K562 (cell line): ENCODE measurements at regions not wholly inside any gene's neighbourhood (a gene's known extent, or its start where the extent isn't known, plus 50 kb on each side); places are given as distances from the start of the nearest gene placed in this dataset.

Source experiments
- CREB1 ChIP-seq, 2 experiments: sonication (generic) in 1 of 2; formaldehyde crosslinking in 1 of 2; IDR thresholded peaks; 2 replicates each; pipeline versions ENCODE4 v1.6.1 to v1.8.0; 2012 to 2022; ENCODE audit warnings: inconsistent platforms in 1 of 2, mild to moderate bottlenecking in 1 of 2, missing genetic modification reagents in 1 of 2, moderate library complexity in 1 of 2
- GABPA ChIP-seq: fragments of 200-800 bp; sonication (Bioruptor generic); conservative IDR thresholded peaks from 2 replicates; pipeline ENCODE4 v1.6.1; 2016; ENCODE audit warnings: low read depth, missing genetic modification characterization, missing compliant biosample characterization
- HDAC1 ChIP-seq, 2 experiments: fragments of 450-650 bp; IDR thresholded peaks; 2 replicates each; pipeline ENCODE4 v1.6.1; 2016 to 2017; ENCODE audit warnings: inconsistent platforms in 1 of 2, mild to moderate bottlenecking in 1 of 2, moderate library complexity in 1 of 2
- HDAC2 ChIP-seq: fragments of 450-650 bp; IDR thresholded peaks from 2 replicates; pipeline ENCODE4 v1.6.1; 2016; ENCODE audit warnings: mild to moderate bottlenecking
- HDAC6 ChIP-seq: IDR thresholded peaks from 2 replicates; pipeline ENCODE4 v1.6.1; 2012; ENCODE audit warnings: low read depth, mild to moderate bottlenecking, control low read depth, inconsistent platforms, low read length, moderate library complexity
- OTX1 ChIP-seq: fragments of 450-650 bp; formaldehyde crosslinking; IDR thresholded peaks from 2 replicates; pipeline ENCODE4 v1.4.0; 2022; ENCODE audit warnings: mild to moderate bottlenecking
- RBFOX2 ChIP-seq: fragments of 200-400 bp; formaldehyde crosslinking; IDR thresholded peaks from 2 replicates; pipeline ENCODE4 v1.6.1; 2017; ENCODE audit warnings: low read depth, mild to moderate bottlenecking, low read length, moderate library complexity
- SMAD3 ChIP-seq: fragments of 450-650 bp; formaldehyde crosslinking; conservative IDR thresholded peaks from 2 replicates; pipeline ENCODE4 v1.4.0; 2020; ENCODE audit warnings: mild to moderate bottlenecking
- SMARCC2 ChIP-seq: fragments of 450-650 bp; IDR thresholded peaks from 2 replicates; pipeline ENCODE4 v1.6.1; 2017; ENCODE audit warnings: antibody characterized with exemption, moderate library complexity, mild to moderate bottlenecking, low read depth
- SPI1 ChIP-seq: IDR thresholded peaks from 2 replicates; pipeline ENCODE4 v1.6.1; 2011; ENCODE audit warnings: low read depth, low read length, control low read depth, borderline replicate concordance
- XRCC4 ChIP-seq: IDR thresholded peaks from one replicate; pipeline ENCODE4 v1.6.1; 2011; ENCODE audit not compliant: insufficient read depth, insufficient read length; ENCODE audit errors: extremely low read depth
- ZNF134 ChIP-seq: fragments of 250-450 bp; sonication (Bioruptor Pico); conservative IDR thresholded peaks from 2 replicates; pipeline ENCODE4 v1.4.0; 2020
- ZNF41 ChIP-seq: fragments of 250-450 bp; sonication (Bioruptor Pico); conservative IDR thresholded peaks from 2 replicates; pipeline ENCODE4 v1.4.0; 2020; ENCODE audit warnings: mild to moderate bottlenecking
- ZNF766 ChIP-seq: fragments of 200-800 bp; sonication (Bioruptor generic); conservative IDR thresholded peaks from 2 replicates; pipeline ENCODE4 v1.6.1; 2016; ENCODE audit warnings: missing genetic modification characterization, missing compliant biosample characterization
- TF ChIP-seq, protein P1 (sequence below): sonication (generic); formaldehyde crosslinking; IDR thresholded peaks from 2 replicates; pipeline ENCODE4 v1.5.0; 2020; ENCODE audit warnings: missing genetic modification reagents
- TF ChIP-seq, protein P2 (sequence below), 3 experiments: IDR thresholded peaks in 2 of 3; conservative IDR thresholded peaks in 1 of 3; 2 replicates each; pipeline ENCODE4 v1.5.1; 2011 to 2012; ENCODE audit warnings: low read length in 3 of 3, mild to moderate bottlenecking in 3 of 3, control low read depth in 2 of 3, improper control_type of control experiment in 1 of 3, inconsistent platforms in 1 of 3, low read depth in 1 of 3, mixed read lengths in 1 of 3, moderate library complexity in 1 of 3; ENCODE audit not compliant: insufficient read depth in 2 of 3
- TF ChIP-seq, protein P3 (sequence below): sonication (generic); formaldehyde crosslinking; IDR thresholded peaks from 2 replicates; pipeline ENCODE4 v1.8.0; 2022; ENCODE audit warnings: missing genetic modification reagents, mild to moderate bottlenecking, moderate library complexity, borderline replicate concordance
- TF ChIP-seq, protein P4 (sequence below): sonication (generic); formaldehyde crosslinking; IDR thresholded peaks from 2 replicates; pipeline ENCODE4 v1.4.0; 2020; ENCODE audit warnings: mild to moderate bottlenecking, missing genetic modification reagents
- TF ChIP-seq, protein P5 (sequence below): fragments of 450-650 bp; formaldehyde crosslinking; IDR thresholded peaks from 2 replicates; pipeline ENCODE4 v1.4.0; 2020; ENCODE audit warnings: mild to moderate bottlenecking, moderate library complexity

DNA sequence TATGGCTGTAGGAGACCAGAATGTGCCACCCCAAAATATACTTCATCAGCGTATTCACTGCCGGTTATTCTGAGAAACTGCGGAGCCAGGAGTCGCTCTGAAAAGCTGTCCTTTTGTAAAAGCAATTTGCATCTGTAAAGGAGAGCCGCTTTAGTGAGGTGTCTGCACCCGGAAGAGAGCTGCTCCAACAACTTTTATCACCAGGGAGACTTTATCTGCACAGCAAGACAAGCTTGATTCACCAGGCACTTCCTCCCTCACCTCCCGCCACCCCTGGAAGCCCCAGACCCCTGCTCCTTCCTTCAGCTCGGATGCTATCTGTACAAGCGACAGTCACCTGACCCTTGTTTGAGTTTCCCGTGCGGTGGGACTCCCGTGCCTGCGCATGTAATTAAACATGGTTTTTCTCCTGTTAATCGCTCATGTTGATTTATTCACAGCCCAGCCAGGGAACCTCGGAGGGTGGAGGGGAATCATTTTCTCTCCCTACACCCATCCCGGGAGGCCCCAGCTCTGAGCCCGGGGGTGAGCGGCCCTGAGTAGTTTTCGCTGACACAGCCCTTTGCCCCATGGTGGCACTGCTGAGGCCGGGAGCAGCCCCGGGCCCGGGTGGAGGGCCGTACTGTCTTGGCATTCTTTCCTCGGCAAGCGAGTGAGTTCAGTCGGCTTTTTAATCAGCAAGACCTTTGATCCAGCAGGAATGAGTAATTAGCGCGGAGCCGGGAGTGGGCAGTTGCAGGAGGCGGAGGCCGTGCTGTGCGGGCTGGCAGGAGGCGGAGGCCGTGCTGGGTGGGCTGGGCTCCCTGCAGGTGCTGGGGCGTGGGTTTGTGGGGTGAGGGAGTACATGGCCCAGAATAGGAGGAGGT is 222.7 kb upstream of the CIBAR2 start (continued):
- TF ChIP-seq ZNF766 (CRISPR knock-in tag): peak; percentile 91
- TF ChIP-seq, protein P1, sequence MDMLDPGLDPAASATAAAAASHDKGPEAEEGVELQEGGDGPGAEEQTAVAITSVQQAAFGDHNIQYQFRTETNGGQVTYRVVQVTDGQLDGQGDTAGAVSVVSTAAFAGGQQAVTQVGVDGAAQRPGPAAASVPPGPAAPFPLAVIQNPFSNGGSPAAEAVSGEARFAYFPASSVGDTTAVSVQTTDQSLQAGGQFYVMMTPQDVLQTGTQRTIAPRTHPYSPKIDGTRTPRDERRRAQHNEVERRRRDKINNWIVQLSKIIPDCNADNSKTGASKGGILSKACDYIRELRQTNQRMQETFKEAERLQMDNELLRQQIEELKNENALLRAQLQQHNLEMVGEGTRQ (CRISPR knock-in tag): peak; percentile 81
- peak; percentile 54 for TF ChIP-seq RBFOX2
- TF ChIP-seq, protein P2, sequence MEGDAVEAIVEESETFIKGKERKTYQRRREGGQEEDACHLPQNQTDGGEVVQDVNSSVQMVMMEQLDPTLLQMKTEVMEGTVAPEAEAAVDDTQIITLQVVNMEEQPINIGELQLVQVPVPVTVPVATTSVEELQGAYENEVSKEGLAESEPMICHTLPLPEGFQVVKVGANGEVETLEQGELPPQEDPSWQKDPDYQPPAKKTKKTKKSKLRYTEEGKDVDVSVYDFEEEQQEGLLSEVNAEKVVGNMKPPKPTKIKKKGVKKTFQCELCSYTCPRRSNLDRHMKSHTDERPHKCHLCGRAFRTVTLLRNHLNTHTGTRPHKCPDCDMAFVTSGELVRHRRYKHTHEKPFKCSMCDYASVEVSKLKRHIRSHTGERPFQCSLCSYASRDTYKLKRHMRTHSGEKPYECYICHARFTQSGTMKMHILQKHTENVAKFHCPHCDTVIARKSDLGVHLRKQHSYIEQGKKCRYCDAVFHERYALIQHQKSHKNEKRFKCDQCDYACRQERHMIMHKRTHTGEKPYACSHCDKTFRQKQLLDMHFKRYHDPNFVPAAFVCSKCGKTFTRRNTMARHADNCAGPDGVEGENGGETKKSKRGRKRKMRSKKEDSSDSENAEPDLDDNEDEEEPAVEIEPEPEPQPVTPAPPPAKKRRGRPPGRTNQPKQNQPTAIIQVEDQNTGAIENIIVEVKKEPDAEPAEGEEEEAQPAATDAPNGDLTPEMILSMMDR (IDR thresholded peaks at IDR 0.05 in 2 of 3, conservative IDR thresholded peaks at IDR 0.05 in 1 of 3; ENCODE audit: insufficient read depth in 2 of 3, low read depth in 1 of 3, low read length in 3 of 3): peak in 1 of 3 experiments; percentile 11; a peak in 2 of 6 replicates
- TF ChIP-seq HDAC6: no peak
- no peak for TF ChIP-seq SMAD3 (CRISPR knock-in tag)
- no peak for TF ChIP-seq XRCC4
- peak; percentile 61 for TF ChIP-seq GABPA (tag)
- TF ChIP-seq, protein P3, sequence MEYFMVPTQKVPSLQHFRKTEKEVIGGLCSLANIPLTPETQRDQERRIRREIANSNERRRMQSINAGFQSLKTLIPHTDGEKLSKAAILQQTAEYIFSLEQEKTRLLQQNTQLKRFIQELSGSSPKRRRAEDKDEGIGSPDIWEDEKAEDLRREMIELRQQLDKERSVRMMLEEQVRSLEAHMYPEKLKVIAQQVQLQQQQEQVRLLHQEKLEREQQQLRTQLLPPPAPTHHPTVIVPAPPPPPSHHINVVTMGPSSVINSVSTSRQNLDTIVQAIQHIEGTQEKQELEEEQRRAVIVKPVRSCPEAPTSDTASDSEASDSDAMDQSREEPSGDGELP (CRISPR knock-in tag): peak; percentile 28; the same call in 1 of the 2 replicates
- peak; percentile 98 for TF ChIP-seq SPI1
- TF ChIP-seq CREB1 (IDR thresholded peaks at IDR 0.05): no peak
- TF ChIP-seq CREB1 (CRISPR knock-in tag; IDR thresholded peaks at IDR 0.05): 0 out of 2 replicates have a peak, but pooled peaks have one; percentile 34
- no peak; the same call in 1 of the 2 replicates for TF ChIP-seq ZNF41 (CRISPR knock-in tag)
- TF ChIP-seq SMARCC2: peak; percentile 51; the same call in 1 of the 2 replicates
- peak; percentile 73; the same call in 1 of the 2 replicates for TF ChIP-seq HDAC2
- TF ChIP-seq, protein P4, sequence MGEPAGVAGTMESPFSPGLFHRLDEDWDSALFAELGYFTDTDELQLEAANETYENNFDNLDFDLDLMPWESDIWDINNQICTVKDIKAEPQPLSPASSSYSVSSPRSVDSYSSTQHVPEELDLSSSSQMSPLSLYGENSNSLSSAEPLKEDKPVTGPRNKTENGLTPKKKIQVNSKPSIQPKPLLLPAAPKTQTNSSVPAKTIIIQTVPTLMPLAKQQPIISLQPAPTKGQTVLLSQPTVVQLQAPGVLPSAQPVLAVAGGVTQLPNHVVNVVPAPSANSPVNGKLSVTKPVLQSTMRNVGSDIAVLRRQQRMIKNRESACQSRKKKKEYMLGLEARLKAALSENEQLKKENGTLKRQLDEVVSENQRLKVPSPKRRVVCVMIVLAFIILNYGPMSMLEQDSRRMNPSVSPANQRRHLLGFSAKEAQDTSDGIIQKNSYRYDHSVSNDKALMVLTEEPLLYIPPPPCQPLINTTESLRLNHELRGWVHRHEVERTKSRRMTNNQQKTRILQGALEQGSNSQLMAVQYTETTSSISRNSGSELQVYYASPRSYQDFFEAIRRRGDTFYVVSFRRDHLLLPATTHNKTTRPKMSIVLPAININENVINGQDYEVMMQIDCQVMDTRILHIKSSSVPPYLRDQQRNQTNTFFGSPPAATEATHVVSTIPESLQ: 0 out of 2 replicates have a peak, but pooled peaks have one; percentile 55
- TF ChIP-seq, protein P5, sequence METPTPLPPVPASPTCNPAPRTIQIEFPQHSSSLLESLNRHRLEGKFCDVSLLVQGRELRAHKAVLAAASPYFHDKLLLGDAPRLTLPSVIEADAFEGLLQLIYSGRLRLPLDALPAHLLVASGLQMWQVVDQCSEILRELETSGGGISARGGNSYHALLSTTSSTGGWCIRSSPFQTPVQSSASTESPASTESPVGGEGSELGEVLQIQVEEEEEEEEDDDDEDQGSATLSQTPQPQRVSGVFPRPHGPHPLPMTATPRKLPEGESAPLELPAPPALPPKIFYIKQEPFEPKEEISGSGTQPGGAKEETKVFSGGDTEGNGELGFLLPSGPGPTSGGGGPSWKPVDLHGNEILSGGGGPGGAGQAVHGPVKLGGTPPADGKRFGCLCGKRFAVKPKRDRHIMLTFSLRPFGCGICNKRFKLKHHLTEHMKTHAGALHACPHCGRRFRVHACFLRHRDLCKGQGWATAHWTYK: 0 out of 2 replicates have a peak, but pooled peaks have one; percentile 48
- peak in 1 of 2 experiments; percentile 71; a peak in 2 of 4 replicates for TF ChIP-seq HDAC1 (IDR thresholded peaks at IDR 0.05)
- TF ChIP-seq ZNF134 (CRISPR knock-in tag): peak; percentile 52; the same call in 1 of the 2 replicates
- TF ChIP-seq OTX1 (CRISPR knock-in tag): 0 out of 2 replicates have a peak, but pooled peaks have one; percentile 58
